ENCODE measurements at regions not wholly inside any gene's neighbourhood (a gene's known extent, or its start where the extent isn't known, plus 50 kb on each side); places are given as distances from the start of the nearest gene placed in this dataset.

- no peaks in the 10 kb centered on the region for H3K4me1 Mint-ChIP-seq (ENCODE audit: low read depth)
- H3K27me3 Mint-ChIP-seq, result no peaks in the 10 kb centered on the region
- H3K36me3 Mint-ChIP-seq, result no peaks in the 10 kb centered on the region
- H3K4me3 Mint-ChIP-seq, result no peak overlapping the region
- H3K27ac Mint-ChIP-seq, result no peak overlapping the region
- H3K9me3 Mint-ChIP-seq (ENCODE audit: low read depth), result peaks cover 8% of the 10 kb centered on the region
These were observed 100.3 kb downstream of the IRX5 start for GRCh38 chr16:55030944-55031343.

- Mint-ChIP-seq H3K4me3 (no peak overlapping the region), H3K9me3 (ENCODE audit: low read depth) (peaks cover 8% of the 10 kb centered on the region), H3K4me1 (ENCODE audit: low read depth) (no peaks in the 10 kb centered on the region), H3K36me3 (no peaks in the 10 kb centered on the region), H3K27ac (no peak overlapping the region), H3K27me3 (no peaks in the 10 kb centered on the region)
These were observed 100.8 kb downstream of the IRX5 start for GRCh38 chr16:55031481-55031880.

GRCh38 chr16:55033225-55034156, 102.8 kb downstream of the IRX5 start:
- Mint-ChIP-seq H3K9me3 (ENCODE audit: low read depth) (peaks cover 8% of the 10 kb centered on the region), H3K27ac (no peak overlapping the region), H3K4me1 (ENCODE audit: low read depth) (no peaks in the 10 kb centered on the region), H3K36me3 (no peaks in the 10 kb centered on the region), H3K27me3 (no peaks in the 10 kb centered on the region), H3K4me3 (no peak overlapping the region)

- Mint-ChIP-seq H3K4me1 (ENCODE audit: low read depth) (no peaks in the 10 kb centered on the region), H3K27ac (no peak overlapping the region), H3K9me3 (ENCODE audit: low read depth) (no peaks in the 10 kb centered on the region), H3K27me3 (peaks cover 2% of the 10 kb centered on the region), H3K36me3 (no peaks in the 10 kb centered on the region), H3K4me3 (no peak overlapping the region)
These were observed 104.4 kb downstream of the IRX5 start for GRCh38 chr16:55035029-55035428.

GRCh38 chr16:55035956-55036355, 105.3 kb downstream of the IRX5 start:
- H3K9me3 Mint-ChIP-seq (ENCODE audit: low read depth), result no peaks in the 10 kb centered on the region
- no peak overlapping the region for H3K27ac Mint-ChIP-seq
- no peak overlapping the region for H3K4me3 Mint-ChIP-seq
- peaks cover 2% of the 10 kb centered on the region for H3K27me3 Mint-ChIP-seq
- H3K36me3 Mint-ChIP-seq, result no peaks in the 10 kb centered on the region
- H3K4me1 Mint-ChIP-seq (ENCODE audit: low read depth), result no peaks in the 10 kb centered on the region

GRCh38 chr16:55036371-55036821, 105.7 kb downstream of the IRX5 start:
- Mint-ChIP-seq H3K27ac (no peak overlapping the region), H3K4me3 (no peak overlapping the region), H3K36me3 (no peaks in the 10 kb centered on the region), H3K4me1 (ENCODE audit: low read depth) (no peaks in the 10 kb centered on the region), H3K27me3 (peaks cover 2% of the 10 kb centered on the region), H3K9me3 (ENCODE audit: low read depth) (no peaks in the 10 kb centered on the region)

- Mint-ChIP-seq H3K4me3 (no peak overlapping the region), H3K9me3 (ENCODE audit: low read depth) (no peaks in the 10 kb centered on the region), H3K27me3 (peaks cover 2% of the 10 kb centered on the region), H3K4me1 (ENCODE audit: low read depth) (no peaks in the 10 kb centered on the region), H3K36me3 (no peaks in the 10 kb centered on the region), H3K27ac (no peak overlapping the region)
These were observed 106.4 kb downstream of the IRX5 start for GRCh38 chr16:55037046-55037445.

- Mint-ChIP-seq H3K27ac (no peak overlapping the region), H3K4me1 (ENCODE audit: low read depth) (no peaks in the 10 kb centered on the region), H3K27me3 (peaks cover 2% of the 10 kb centered on the region), H3K4me3 (no peak overlapping the region), H3K36me3 (no peaks in the 10 kb centered on the region), H3K9me3 (ENCODE audit: low read depth) (no peaks in the 10 kb centered on the region)
These were observed 107.3 kb downstream of the IRX5 start for GRCh38 chr16:55037966-55038365.

GRCh38 chr16:55039042-55039441, 108.4 kb downstream of the IRX5 start:
- Mint-ChIP-seq H3K4me1 (ENCODE audit: low read depth) (no peaks in the 10 kb centered on the region), H3K27me3 (peaks cover 2% of the 10 kb centered on the region), H3K27ac (no peak overlapping the region), H3K36me3 (no peaks in the 10 kb centered on the region), H3K9me3 (ENCODE audit: low read depth) (no peaks in the 10 kb centered on the region), H3K4me3 (no peak overlapping the region)

GRCh38 chr16:55039511-55039910, 108.8 kb downstream of the IRX5 start:
- Mint-ChIP-seq H3K4me1 (ENCODE audit: low read depth) (no peaks in the 10 kb centered on the region), H3K27me3 (peaks cover 2% of the 10 kb centered on the region), H3K36me3 (no peaks in the 10 kb centered on the region), H3K27ac (no peak overlapping the region), H3K9me3 (ENCODE audit: low read depth) (no peaks in the 10 kb centered on the region), H3K4me3 (no peak overlapping the region)

- no peaks in the 10 kb centered on the region for H3K4me1 Mint-ChIP-seq (ENCODE audit: low read depth)
- H3K9me3 Mint-ChIP-seq (ENCODE audit: low read depth), result no peaks in the 10 kb centered on the region
- H3K27ac Mint-ChIP-seq, result no peak overlapping the region
- H3K36me3 Mint-ChIP-seq, result no peaks in the 10 kb centered on the region
- H3K4me3 Mint-ChIP-seq, result no peak overlapping the region
- peaks cover 2% of the 10 kb centered on the region for H3K27me3 Mint-ChIP-seq
These were observed 109.3 kb downstream of the IRX5 start for GRCh38 chr16:55039931-55040330.

- Mint-ChIP-seq H3K9me3 (ENCODE audit: low read depth) (no peaks in the 10 kb centered on the region), H3K36me3 (no peaks in the 10 kb centered on the region), H3K27me3 (peaks cover 2% of the 10 kb centered on the region), H3K4me3 (no peak overlapping the region), H3K4me1 (ENCODE audit: low read depth) (no peaks in the 10 kb centered on the region), H3K27ac (no peak overlapping the region)
These were observed 109.9 kb downstream of the IRX5 start for GRCh38 chr16:55040366-55041086.

- H3K36me3 Mint-ChIP-seq, result no peaks in the 10 kb centered on the region
- H3K4me3 Mint-ChIP-seq, result no peak overlapping the region
- H3K9me3 Mint-ChIP-seq (ENCODE audit: low read depth), result no peaks in the 10 kb centered on the region
- no peaks in the 10 kb centered on the region for H3K4me1 Mint-ChIP-seq (ENCODE audit: low read depth)
- H3K27ac Mint-ChIP-seq, result no peak overlapping the region
- peaks cover 2% of the 10 kb centered on the region for H3K27me3 Mint-ChIP-seq
These were observed 111.0 kb downstream of the IRX5 start for GRCh38 chr16:55041540-55042234.

GRCh38 chr16:55042556-55043432, 112.1 kb downstream of the IRX5 start:
- no peak overlapping the region for H3K4me3 Mint-ChIP-seq

More at GRCh38 chr16:55042556-55043432, 112.1 kb downstream of the IRX5 start:
- no peaks in the 10 kb centered on the region for H3K4me1 Mint-ChIP-seq (ENCODE audit: low read depth)
- H3K9me3 Mint-ChIP-seq (ENCODE audit: low read depth), result no peaks in the 10 kb centered on the region
- H3K27ac Mint-ChIP-seq, result no peak overlapping the region
- H3K36me3 Mint-ChIP-seq, result no peaks in the 10 kb centered on the region
- peaks cover 4% of the 10 kb centered on the region for H3K27me3 Mint-ChIP-seq
